GM19351 (cell line): ENCODE measurements at regions not wholly inside any gene's neighbourhood (a gene's known extent, or its start where the extent isn't known, plus 50 kb on each side); places are given as distances from the start of the nearest gene placed in this dataset.

Experiments
- ATAC-seq: cut with Tn5 transposase; IDR thresholded peaks from one replicate; pipeline ENCODE4 v1.9.1; 2021; ENCODE audit warnings: mild to moderate bottlenecking, moderate library complexity; ENCODE audit not compliant: unreplicated experiment

DNA sequence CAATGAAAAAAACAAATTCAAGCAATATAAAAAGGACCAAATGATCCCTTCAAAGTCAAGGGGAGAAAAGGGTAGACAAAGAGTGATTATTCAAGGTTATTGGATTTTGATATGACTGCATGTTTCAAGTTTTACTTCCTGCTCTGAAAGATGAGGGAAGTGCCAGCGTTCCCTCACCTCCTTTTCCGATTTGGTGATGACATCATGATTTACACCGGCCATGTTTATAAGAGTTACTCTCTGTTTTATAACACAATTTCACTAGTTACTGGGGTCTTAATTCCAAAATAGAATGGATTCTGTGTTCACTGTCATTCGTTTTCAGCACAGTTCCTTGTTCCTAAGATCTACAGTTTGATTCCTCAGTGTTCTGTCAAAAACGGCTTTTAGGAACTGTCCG is 60.5 kb upstream of the CPXM2 start:
- ATAC-seq = no peak

GRCh38 chr10:123948030-123948823 is 56.6 kb upstream of the CPXM2 start:
- no peak for ATAC-seq

DNA sequence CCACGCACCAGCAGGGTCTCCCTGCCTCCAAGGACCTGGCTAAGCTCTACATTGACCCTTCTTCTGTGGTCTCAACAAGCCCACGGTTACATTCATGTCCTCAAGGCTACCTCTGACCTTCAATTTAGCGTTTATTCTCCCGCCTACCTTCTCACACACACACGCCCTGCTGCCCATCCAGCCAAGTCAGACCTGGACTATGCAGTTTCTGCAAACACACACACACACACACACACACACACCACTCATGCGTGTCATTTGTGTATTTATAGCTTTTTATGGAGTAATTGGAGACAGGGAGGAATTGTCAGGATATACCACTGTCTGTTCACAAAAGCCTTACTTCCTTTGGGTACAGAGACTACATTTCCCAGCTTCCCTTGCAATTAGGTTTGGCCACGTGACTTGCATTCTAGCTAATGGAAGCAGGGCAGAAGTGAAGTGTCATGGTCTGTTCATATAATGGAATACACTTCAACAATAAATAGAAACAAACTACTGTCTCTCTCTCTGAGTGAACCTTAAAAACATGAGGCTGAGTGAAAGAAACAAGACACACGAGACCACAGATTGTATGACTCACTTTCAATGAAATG is 53.8 kb upstream of the CPXM2 start:
- ATAC-seq = peak; percentile 56

DNA sequence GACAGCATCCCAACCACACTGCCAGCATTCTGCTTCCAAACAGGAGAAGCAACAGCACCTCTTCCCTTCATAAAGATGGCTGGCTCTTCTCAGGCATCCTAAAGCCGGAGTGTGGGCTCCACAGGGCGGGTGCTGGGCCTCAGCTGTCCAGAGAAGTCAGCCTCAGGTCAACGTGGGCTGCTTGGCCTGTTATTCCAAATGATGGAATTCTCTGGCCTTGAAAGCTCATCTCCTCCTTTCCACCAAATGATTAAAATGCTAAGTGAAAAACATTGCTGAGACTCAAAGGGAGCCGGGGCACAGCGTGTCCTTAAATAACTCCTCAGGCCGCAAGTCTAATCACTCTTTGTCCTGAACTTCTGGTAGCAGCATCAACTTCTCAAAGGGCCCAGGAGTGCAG is 53.1 kb upstream of the CPXM2 start:
- ATAC-seq = no peak

- no peak for ATAC-seq
These were observed 51.7 kb upstream of the CPXM2 start for GRCh38 chr10:123943307-123943706.

GRCh38 chr10:123942114-123942861 is 50.7 kb upstream of the CPXM2 start:
- ATAC-seq = no peak
